ENCODE measurements at regions not wholly inside any gene's neighbourhood (a gene's known extent, or its start where the extent isn't known, plus 50 kb on each side); places are given as distances from the start of the nearest gene placed in this dataset.

GRCh38 chr16:48011878-48012658, 143.7 kb downstream of the ABCC12 start:
- in situ Hi-C loops (cut with HindIII; ENCODE audit: low sequenced_read_pairs): no loop called here

GRCh38 chr16:48011466-48011865, 144.3 kb downstream of the ABCC12 start:
- in situ Hi-C loops (cut with HindIII; ENCODE audit: low sequenced_read_pairs): no loop called here

GRCh38 chr16:48008011-48008525, 147.7 kb downstream of the ABCC12 start:
- in situ Hi-C loops (cut with HindIII; ENCODE audit: low sequenced_read_pairs): no loop called here

GRCh38 chr16:48004141-48004695, 151.6 kb downstream of the ABCC12 start:
- in situ Hi-C loops (cut with HindIII; ENCODE audit: low sequenced_read_pairs): no loop called here

- in situ Hi-C loops (cut with HindIII; ENCODE audit: low sequenced_read_pairs): no loop called here
Observed at GRCh38 chr16:48003206-48003907, 152.4 kb downstream of the ABCC12 start.

- in situ Hi-C loops (cut with HindIII; ENCODE audit: low sequenced_read_pairs): no loop called here
Observed at GRCh38 chr16:48001324-48001895, 154.4 kb downstream of the ABCC12 start.

GRCh38 chr16:48000622-48001021, 155.2 kb downstream of the ABCC12 start:
- in situ Hi-C loops (cut with HindIII; ENCODE audit: low sequenced_read_pairs): no loop called here

- in situ Hi-C loops (cut with HindIII; ENCODE audit: low sequenced_read_pairs): no loop called here
Observed at GRCh38 chr16:47999595-47999994, 156.2 kb downstream of the ABCC12 start.

- in situ Hi-C loops (cut with HindIII; ENCODE audit: low sequenced_read_pairs): no loop called here
Observed at GRCh38 chr16:47995354-47995753, 160.4 kb downstream of the ABCC12 start.

- in situ Hi-C loops (cut with HindIII; ENCODE audit: low sequenced_read_pairs): no loop called here
Observed at GRCh38 chr16:47991491-47991890, 164.3 kb downstream of the ABCC12 start.

- in situ Hi-C loops (cut with HindIII; ENCODE audit: low sequenced_read_pairs): no loop called here
Observed at GRCh38 chr16:47990676-47991075, 165.1 kb downstream of the ABCC12 start.

- in situ Hi-C loops (cut with HindIII; ENCODE audit: low sequenced_read_pairs): no loop called here
Observed at GRCh38 chr16:47987136-47987535, 168.7 kb downstream of the ABCC12 start.

- in situ Hi-C loops (cut with HindIII; ENCODE audit: low sequenced_read_pairs): no loop called here
Observed at GRCh38 chr16:47986031-47986430, 169.8 kb downstream of the ABCC12 start.

GRCh38 chr16:47984669-47985068, 171.1 kb downstream of the ABCC12 start:
- in situ Hi-C loops (cut with HindIII; ENCODE audit: low sequenced_read_pairs): no loop called here

GRCh38 chr16:47983999-47984580, 171.7 kb downstream of the ABCC12 start:
- in situ Hi-C loops (cut with HindIII; ENCODE audit: low sequenced_read_pairs): no loop called here

GRCh38 chr16:47980212-47980611, 175.6 kb downstream of the ABCC12 start:
- in situ Hi-C loops (cut with HindIII; ENCODE audit: low sequenced_read_pairs): no loop called here

GRCh38 chr16:47979616-47980182, 176.1 kb downstream of the ABCC12 start:
- in situ Hi-C loops (cut with HindIII; ENCODE audit: low sequenced_read_pairs): no loop called here

- in situ Hi-C loops (cut with HindIII; ENCODE audit: low sequenced_read_pairs): no loop called here
Observed at GRCh38 chr16:47979164-47979520, 176.7 kb downstream of the ABCC12 start.

GRCh38 chr16:47978491-47979163, 177.2 kb downstream of the ABCC12 start:
- in situ Hi-C loops (cut with HindIII; ENCODE audit: low sequenced_read_pairs): no loop called here

- in situ Hi-C loops (cut with HindIII; ENCODE audit: low sequenced_read_pairs): no loop called here
Observed at GRCh38 chr16:47977802-47978201, 178.0 kb downstream of the ABCC12 start.

All from endothelial cell of hepatic sinusoid (primary cell).